DMS153 (cell line): ENCODE measurements at regions not wholly inside any gene's neighbourhood (a gene's known extent, or its start where the extent isn't known, plus 50 kb on each side); places are given as distances from the start of the nearest gene placed in this dataset.
"Not testable (repeated sequence)": the region's sequence is repeated elsewhere in the genome, so short reads cannot be mapped to it uniquely, and the experiment has no call there.

ENCODE experiments used
- DNase-seq: peaks from one replicate; lab custom pipeline; 2025; lab: John Stamatoyannopoulos, UW

DNA sequence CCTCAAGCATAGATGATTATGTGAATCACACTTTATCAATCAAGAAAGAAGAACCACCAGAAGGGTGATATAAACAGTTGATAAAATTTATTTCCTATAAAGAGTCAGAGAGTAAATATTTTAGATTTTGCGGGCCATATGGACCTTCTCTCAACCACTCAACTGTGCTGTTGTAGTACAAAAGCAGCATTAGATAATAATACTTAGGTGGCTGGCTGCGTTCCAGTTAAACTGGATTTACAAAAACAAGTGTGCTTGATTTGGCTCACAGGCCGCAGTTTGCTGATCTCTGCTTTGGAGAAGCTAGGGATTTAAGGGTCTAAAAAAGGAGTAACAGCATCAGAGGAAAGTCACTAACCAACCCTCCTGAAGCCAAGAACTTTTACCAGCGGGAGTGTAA, 1406.0 kb downstream of the KCNT2 start:
- DNase-seq = peak; percentile 85

DNA sequence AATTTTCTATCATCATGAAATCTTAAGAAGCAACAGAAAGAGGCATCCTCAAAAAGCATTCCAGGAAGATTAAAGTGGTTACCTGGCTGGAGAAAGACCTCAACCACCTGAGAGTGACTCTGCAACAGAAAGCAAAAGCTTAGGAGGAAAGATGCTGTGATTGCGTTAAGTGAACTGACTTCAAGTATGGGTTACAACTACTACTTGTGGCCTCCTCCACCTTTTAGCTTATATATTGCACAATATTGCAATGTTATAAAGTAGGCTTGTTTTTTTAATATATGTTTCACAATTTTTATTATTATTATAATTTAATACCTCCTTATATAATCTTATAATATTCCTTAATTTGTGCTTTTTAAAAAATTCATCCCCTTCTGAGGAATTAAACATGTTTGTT, 1407.5 kb downstream of the KCNT2 start:
- DNase-seq = no peak

DNA sequence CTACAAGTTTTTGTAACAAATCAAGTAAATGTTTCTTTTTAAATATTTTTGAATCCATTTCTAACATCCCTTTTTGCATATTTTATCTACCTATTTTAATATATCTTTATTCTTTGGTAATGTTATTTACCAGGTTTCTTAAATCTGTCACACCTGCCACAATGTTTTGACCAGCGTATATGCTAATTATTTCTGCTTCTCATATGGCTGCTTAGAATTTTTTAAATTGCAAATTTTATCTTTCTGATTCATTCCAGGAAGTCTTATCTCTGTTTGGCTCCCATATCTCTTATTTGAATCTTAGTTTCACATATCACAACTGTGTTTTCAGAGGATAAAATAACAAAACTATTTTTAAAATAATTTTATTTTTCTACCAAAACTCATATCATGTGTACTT, 1411.1 kb downstream of the KCNT2 start:
- no peak for DNase-seq

DNA sequence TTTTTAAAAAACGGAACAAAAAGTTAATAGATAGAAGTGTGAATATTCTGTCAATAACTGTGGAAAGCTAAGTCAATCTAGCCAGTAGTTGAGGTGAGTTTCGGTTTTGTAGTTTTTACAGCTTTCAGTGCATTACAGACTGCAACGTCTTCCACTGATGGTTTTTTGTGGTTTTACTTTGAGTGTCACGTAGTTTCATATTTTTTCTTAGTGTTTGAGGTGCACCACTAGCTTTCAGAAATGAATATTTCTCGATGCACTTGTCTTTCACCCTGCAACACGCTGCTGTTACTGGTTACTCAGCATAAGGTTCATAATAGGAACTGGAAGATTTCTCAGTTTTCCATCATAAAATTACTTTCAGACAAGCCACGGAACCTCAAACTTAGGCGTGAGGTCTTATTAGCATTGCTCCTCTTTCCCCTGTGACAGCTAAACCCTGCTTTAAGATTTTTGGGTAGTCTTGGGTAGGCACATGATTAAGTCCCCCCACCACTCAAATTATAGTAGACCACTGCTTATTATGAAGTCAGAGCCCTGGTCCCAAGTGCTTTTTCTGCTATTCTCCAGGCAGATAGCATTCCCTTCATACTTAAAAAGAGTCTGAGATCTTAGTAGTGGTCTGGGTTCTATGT, 1412.7 kb downstream of the KCNT2 start:
- DNase-seq = no peak

DNA sequence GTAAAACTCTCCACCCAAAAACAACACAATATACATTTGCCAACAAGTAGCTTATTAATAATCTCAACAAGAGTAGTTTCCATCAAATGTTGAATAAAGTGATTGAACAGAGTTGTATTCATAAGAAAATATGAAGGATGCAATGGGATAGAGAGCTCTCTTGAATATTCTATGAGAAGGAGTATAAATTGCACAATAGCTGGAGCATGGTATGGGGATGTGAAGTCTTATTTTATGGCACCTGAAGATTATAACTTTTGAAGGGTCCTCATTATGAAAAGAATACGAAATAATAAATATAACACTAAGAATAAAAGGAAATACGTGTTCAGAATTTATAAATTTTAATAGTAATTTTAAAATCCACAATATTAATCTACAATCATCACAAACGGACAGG, 1415.1 kb downstream of the KCNT2 start:
- no peak for DNase-seq

DNA sequence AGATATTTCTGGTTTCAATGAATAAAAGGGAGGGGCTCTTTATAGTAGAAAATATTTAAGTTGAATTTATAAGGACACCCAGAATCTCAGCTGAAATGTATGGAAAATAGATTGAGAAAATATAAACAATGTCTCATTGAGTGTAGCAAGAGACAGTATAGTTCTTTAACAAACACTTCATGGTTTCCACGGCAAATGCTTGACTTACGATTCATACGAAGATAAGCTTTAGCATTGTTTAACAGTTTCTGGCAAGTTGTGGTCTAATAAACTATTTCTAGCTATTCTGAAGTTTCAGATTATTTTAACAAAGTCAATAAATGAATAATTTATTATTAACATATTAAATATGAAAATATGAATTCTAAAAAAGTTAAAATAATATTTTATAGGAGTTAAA, 1419.4 kb downstream of the KCNT2 start:
- DNase-seq = no peak

DNA sequence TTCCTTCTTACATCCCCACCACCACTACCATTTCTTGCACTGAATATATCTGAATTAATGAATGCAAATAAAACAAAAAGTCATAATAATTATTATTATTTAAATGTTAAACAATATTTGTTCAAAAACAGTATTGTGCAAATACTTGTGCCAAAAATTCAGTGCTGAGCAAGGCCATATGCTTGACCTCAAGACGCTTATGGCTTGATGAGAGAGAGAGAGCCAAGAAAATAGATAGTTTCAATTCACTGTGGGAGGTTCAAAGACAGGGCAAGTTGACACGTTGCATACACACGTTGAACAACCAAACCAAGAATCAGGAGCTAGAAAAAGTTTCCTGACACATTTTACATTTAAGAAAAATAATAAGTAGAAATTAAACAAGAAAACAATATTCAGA, 1421.7 kb downstream of the KCNT2 start:
- DNase-seq = no peak

DNA sequence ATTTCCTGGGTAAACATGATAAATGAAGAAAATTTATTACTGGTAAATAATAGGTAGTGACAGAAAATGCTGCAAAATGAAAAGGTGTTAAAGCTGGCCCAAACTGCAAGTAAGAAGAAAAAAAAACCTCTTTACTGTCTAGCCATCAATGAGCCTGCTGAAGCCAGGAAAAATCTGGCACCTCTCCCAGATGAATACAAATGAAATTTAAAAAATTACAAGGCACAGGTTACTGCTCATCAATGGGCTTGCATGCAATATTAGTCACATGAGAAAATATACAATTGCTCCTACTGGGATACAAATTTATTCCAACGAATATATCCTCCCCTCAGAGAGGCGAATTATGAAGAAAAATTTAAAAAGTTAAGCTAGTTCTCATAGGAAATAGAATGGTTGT, 1422.5 kb downstream of the KCNT2 start:
- DNase-seq = no peak

DNA sequence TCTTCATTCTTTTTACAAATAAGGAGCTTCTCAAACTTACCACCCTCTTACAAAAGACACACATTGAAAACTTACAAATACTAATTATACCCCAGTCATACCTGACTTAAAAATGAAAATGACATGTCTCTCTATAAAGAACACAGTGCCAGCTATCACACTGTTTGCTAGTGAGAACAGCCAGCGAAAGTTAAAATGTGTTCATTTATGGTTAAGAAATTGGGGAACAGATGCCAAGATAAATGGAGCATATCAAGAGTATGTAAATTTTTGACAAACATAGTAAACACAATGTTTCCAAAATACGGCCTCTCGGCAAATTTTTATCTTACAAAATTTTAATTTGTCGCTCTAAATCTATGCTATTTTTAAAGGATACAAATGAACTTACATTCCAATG, 1422.9 kb downstream of the KCNT2 start:
- no peak for DNase-seq

DNA sequence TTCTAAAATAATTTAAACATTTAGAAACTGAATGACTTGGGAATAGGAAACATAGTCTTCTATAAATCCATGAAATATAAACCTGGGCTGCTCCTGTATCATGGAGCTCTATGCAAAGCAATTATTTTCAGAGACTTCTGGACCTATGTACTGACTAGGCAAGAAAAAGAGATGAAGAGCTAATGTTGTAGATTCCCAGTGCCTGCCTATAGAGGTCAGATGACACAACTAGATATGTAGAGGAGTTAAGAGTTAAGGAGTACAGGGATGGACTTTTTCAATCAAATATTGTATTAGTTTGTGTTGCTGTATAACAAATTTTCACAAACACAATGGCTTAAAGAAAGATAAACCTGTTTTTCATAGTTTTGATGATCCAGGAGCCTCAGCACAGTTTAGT, 1434.5 kb downstream of the KCNT2 start:
- no peak for DNase-seq

DNA sequence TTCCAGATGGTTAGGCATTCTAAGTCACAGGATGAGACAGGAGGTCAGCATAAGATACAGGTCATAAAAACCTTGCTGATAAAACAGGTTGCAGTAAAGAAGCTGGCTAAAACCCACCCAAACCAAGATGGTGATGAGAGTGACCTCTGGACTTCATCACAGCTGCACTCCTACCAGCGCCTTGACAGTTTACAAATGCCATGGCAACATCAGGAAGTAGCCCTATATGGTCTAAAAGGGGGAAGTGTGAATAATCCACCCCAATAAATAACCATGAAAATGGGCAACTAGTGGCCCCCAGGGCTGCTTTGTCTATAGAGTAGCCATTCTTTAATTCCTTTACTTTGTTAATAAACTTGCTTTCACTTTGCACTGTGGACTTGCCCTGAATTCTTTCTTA, 1448.4 kb downstream of the KCNT2 start:
- DNase-seq = not testable (repeated sequence)

DNA sequence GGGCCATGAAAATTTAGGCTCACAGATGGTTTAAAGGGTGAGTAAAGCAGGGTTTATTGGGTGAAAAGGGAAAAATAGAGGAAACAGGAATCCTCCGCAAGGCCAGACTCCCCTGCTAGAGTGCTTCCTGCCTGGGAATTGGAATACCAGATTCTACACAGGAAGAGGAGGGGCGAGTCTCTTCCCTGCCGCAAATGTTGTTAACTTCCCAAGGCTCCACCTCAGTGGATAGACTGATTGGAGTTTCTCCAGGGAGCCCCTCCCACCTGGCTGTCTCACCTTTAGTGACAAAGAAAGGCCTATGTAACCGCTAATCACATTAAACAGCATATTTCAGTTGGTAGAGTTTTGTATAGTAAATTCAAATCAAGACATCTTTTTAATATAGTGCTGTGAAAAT, 1450.1 kb downstream of the KCNT2 start:
- no peak for DNase-seq

DNA sequence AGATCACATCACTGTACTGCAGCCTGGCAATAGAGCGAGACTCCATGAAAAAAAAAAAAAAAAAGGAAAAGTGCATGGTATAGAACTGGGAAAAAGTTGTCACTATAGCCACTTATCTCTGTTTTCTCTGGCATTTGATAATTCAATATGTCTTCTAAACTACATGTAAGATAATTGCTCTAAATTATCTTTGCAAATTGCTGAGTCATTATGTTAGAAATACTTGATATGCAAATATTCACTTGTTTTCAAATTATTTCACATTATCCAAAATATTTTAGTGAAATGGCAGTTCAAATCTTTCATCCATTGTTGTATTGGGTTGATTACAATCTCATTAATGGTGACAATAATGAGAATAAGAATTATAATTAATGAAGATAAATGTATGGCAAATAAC, 1455.1 kb downstream of the KCNT2 start:
- DNase-seq = no peak

DNA sequence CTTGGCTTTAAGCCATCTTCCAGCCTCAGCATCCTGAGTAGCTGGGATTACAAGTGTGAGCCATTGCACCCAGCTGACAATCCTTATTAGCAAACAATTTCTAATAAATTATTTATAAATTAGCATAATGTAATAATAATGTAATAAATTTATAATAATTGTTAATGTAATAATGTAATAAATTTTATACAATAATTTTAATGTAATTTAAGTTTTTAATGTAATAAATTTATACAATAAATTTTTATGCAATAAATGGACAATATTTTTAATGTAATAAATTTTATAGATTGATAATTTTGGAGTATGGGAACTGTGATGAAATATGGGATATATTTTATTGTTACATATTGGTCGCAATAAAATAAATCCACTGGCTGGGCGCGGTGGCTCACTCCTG, 1457.5 kb downstream of the KCNT2 start:
- no peak for DNase-seq

DNA sequence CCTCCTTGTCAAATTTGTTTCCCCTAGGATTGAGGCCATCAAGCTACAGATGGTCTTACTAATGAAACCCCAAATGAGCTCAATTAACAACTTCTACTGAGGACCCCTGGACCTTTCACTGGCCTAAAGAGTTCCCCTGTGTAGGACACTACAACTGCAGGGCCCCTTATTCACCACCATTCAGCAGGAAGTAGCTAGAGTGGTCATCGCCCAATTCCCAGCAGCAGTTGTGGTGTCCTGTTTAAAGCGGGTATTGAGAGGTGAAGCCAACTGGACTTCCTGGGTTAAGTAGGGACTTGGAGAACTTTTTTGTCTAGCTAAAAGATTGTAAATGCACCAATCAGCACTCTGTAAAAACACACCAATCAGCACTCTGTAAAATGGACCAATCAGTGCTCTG, 1466.9 kb downstream of the KCNT2 start:
- no peak for DNase-seq

DNA sequence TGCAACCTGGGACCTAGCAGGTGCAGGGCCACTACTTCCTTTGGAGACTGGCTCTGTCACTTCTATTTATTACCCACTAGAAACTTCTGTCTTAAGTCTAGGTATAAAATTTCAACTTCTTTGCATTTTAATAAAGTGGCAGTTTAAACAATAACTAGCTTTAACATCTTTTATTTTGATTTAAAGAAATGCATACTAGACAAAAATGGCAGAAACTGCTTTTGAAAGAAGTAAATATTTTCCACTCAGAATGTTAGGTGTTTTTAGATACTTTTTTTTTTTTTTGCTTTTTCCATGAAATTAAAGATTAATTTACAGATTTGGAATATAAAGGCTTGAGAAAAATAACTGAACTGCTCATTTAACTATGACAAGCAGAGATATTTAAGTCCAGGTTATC, 1477.6 kb downstream of the KCNT2 start:
- no peak for DNase-seq

DNA sequence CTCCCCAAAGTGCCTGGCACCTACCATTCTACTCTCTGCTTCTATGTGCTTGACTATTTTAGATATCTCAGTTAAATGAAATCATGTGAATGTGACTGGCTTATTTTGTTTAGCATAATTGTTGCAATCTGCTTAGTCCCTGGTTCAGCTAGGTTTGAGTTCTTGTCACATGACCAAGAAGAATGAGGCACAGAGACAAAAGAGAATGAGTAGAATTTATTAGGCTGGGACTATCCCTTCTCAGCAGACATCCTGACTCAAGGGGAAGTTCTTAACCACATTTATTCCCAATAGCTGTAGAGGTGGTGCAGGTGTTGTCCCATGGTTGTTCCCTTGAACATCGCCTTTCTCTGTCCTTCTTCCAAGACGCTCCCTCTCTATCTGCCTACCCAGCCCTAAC, 1485.7 kb downstream of the KCNT2 start:
- no peak for DNase-seq

DNA sequence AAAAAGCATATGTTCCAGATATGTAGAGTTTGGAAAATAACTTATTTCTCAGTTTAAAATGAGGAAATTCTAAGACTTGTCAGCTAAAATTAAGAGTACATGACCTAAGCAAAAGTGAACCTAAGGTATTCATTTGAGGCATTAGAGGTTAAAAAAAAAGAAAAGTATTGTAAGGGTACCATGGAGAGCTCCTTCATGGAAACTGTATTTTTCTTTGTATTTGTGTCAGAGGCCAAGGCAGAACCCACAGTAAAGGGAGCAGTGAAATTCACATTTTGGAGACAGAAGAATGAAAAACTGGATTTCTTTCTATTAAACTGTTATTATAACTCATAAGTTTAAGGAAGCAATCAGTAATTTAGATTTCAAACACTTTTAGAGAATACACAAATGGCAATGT, 1494.8 kb downstream of the KCNT2 start:
- DNase-seq = no peak

DNA sequence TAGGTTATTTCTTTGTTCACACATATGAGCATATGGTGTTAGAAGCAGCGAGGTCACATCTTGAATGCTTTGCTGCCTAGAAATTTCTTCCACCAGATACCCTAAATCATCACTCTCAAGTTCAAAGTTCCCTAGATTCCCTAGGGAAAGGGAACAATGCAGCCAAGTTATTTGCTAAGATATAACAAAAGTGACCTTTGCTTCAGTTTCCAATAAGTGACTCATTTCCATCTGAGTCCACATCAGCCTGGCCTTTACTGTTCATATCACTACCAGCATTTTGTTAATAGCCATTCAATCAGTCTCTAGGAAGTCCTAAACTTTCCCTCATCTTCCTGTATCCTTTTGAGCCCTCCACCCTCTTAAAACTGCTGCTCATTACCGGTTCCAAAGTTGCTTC, 1502.5 kb downstream of the KCNT2 start:
- DNase-seq = no peak

DNA sequence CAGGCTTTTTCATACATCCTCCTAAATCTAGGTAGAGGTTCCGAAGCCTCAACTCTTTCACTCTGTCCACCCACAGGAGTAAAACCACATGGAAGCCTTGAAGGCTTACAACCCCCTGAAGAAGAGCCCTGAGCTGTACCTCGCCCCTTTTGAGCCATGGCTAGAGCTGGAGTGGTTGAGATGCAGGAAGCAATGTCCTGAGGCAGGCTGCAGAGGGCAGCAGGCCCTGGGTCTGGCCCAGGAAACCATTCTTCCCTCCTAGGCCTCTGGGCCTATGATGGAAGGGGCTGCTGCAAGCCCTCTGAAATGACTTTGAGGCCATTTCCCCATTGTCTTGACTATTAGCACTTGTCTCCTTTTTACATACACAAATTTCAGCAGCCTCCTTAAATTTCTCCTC, 1503.0 kb downstream of the KCNT2 start:
- DNase-seq = no peak

DNA sequence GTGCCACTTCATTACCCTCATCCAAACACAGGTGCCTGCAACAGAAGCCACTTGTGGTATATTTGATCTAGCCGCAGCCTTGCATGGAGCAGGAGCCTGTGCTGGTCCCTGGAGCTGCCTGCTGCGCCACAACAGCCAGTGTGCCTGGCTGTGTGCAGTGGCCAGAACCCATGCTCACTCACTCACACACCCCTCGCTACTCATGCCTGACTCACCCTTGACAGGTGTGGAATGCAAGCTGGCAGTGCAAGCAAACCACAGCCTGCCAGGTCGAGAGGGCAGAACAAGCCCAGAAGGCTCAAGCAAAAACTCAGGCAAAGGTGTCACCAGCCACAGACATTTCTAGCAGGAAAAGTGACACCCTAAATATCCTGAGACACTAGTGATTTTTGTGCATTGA, 1510.9 kb downstream of the KCNT2 start:
- no peak for DNase-seq

DNA sequence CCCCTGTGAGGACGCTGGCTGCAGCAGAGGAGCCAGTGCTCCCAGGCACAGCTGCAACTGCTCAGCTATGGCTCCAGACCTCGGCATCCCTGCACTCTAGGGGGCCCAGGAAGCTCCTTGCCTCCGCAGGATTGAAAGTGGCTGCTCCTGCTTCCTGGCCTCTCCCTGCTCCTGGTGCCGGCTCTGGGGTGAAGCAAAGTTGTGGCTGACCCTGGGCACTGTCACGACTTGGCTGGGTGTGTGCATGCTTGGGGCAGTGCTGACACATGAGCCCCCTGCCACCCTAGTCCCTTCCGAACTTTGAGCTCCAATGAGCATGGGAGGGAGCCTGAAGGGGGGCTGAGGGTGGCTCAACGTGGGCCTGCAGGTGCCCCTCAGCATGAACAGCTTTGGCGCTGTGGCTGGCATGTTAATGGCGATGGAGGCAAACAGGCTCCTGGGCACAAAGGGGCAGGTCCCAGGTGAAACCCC, 1512.2 kb downstream of the KCNT2 start:
- no peak for DNase-seq

DNA sequence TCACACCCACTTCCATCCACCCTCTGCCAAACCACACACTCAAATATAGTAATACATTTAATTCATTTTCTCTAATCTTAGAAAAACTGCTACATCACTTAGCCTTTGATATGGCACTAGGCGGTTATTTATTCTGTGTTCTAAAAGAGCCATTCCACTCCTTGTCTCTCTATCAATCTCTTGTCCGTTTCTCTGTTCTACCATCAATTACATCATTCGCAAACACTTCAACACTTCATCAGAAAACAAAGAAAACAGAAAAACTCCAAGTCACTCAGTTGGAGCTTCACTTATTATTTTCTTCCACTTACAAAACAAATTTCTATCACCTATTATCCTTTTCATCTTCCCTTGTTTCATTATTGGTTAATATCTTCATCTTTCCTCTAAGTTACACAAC, 1523.0 kb downstream of the KCNT2 start:
- peak; percentile 18 for DNase-seq

DNA sequence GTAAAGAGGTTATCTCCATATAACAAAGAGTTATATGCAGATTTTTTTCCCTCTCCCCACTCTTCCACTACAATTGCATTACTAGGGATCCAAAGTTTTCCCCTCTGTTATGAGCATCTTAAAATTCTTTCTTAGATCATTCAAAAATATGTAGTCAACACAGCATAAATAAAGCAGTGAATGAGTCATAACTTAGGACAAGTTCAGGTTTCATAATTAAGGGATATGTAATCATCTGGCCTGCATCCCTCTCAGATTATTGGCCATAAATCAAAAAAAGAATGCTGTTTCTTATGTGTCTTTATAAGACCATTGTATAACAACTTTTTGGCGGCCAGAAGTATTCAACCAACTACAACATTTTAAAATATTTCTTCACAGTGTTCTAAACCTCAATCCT, 1526.1 kb downstream of the KCNT2 start:
- DNase-seq = no peak

DNA sequence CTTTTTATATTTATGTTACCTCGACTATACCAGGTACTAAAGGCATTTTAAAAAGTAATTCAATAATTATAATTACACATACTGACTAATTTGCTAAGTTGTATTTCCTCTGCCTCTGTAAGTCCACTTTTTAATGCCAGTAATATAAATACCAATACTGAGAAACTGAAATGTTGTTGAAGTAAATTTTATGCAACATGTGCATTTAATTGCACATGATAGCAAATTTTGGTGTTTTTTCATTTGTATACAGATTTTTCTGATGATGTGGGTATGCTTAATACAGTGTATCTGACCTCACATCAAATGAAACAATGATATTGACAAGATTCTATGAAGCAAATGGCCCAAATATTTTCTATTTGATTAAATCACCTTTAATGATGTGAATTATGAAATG, 1531.6 kb downstream of the KCNT2 start:
- no peak for DNase-seq
